ENCODE measurements at regions not wholly inside any gene's neighbourhood (a gene's known extent, or its start where the extent isn't known, plus 50 kb on each side); places are given as distances from the start of the nearest gene placed in this dataset.
A peak's percentile ranks its signal among the peaks of the same experiment; 100 is the strongest.

- no peak for DNase-seq (ENCODE audit: low read depth, low spot score)
Observed at GRCh38 chr6:12584631-12585405, 131.7 kb upstream of the PHACTR1 start.

GRCh38 chr6:12585497-12585958 lies 131.0 kb upstream of the PHACTR1 start:
- no peak for DNase-seq (ENCODE audit: low read depth, low spot score)

GRCh38 chr6:12586721-12587480 lies 129.7 kb upstream of the PHACTR1 start:
- no peak for DNase-seq (ENCODE audit: low read depth, low spot score)

GRCh38 chr6:12590901-12591300 lies 125.7 kb upstream of the PHACTR1 start:
- DNase-seq (ENCODE audit: low read depth, low spot score) = no peak

GRCh38 chr6:12592634-12593033 lies 123.9 kb upstream of the PHACTR1 start:
- DNase-seq (ENCODE audit: low read depth, low spot score) = peak; percentile 45

GRCh38 chr6:12593771-12594529 lies 122.6 kb upstream of the PHACTR1 start:
- DNase-seq (ENCODE audit: low read depth, low spot score) = no peak

GRCh38 chr6:12594530-12594893 lies 122.1 kb upstream of the PHACTR1 start:
- DNase-seq (ENCODE audit: low read depth, low spot score) = no peak

GRCh38 chr6:12595161-12595811 lies 121.3 kb upstream of the PHACTR1 start:
- DNase-seq (ENCODE audit: low read depth, low spot score) = no peak

GRCh38 chr6:12596731-12597130 lies 119.8 kb upstream of the PHACTR1 start:
- DNase-seq (ENCODE audit: low read depth, low spot score) = no peak

GRCh38 chr6:12598919-12599318 lies 117.6 kb upstream of the PHACTR1 start:
- no peak for DNase-seq (ENCODE audit: low read depth, low spot score)

- DNase-seq (ENCODE audit: low read depth, low spot score) = no peak
Observed at GRCh38 chr6:12601881-12602280, 114.7 kb upstream of the PHACTR1 start.

GRCh38 chr6:12602342-12602741 lies 114.2 kb upstream of the PHACTR1 start:
- no peak for DNase-seq (ENCODE audit: low read depth, low spot score)

GRCh38 chr6:12602951-12603672 lies 113.5 kb upstream of the PHACTR1 start:
- DNase-seq (ENCODE audit: low read depth, low spot score) = no peak

- DNase-seq (ENCODE audit: low read depth, low spot score) = no peak
Observed at GRCh38 chr6:12603673-12604049, 112.9 kb upstream of the PHACTR1 start.

GRCh38 chr6:12605888-12606345 lies 110.7 kb upstream of the PHACTR1 start:
- peak; percentile 48 for DNase-seq (ENCODE audit: low read depth, low spot score)

- no peak for DNase-seq (ENCODE audit: low read depth, low spot score)
Observed at GRCh38 chr6:12606616-12607015, 110.0 kb upstream of the PHACTR1 start.

- no peak for DNase-seq (ENCODE audit: low read depth, low spot score)
Observed at GRCh38 chr6:12608016-12608860, 108.3 kb upstream of the PHACTR1 start.

GRCh38 chr6:12608874-12609273 lies 107.7 kb upstream of the PHACTR1 start:
- DNase-seq (ENCODE audit: low read depth, low spot score) = no peak

GRCh38 chr6:12609751-12610150 lies 106.8 kb upstream of the PHACTR1 start:
- no peak for DNase-seq (ENCODE audit: low read depth, low spot score)

- DNase-seq (ENCODE audit: low read depth, low spot score) = no peak
Observed at GRCh38 chr6:12610862-12611261, 105.7 kb upstream of the PHACTR1 start.
